ENCODE measurements at regions not wholly inside any gene's neighbourhood (a gene's known extent, or its start where the extent isn't known, plus 50 kb on each side); places are given as distances from the start of the nearest gene placed in this dataset.

DNA sequence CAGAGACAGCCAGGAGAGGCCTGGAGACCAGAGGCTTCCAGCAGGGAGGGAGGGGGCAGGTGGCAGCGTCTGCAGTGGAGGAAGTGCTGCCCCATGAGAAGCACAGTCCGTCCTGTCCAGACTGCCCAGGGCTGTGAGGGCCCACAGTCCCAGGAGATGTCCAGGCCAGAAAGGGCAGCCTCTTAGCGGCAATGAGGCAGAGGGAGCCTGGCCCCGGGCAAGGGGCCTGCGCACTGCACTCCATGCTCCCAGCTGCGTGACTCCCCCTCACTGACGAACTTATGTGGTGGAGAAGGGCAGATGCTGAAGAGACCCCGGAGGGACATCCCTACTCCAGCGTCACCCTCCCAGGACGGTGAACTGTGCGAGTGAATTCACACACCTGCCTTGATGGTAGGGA is 115.3 kb downstream of the SOX1 start:
- Histone ChIP-seq H4K20me1 (ENCODE audit: insufficient read depth) (no peaks in the 10 kb centered on the region), H3F3A (ENCODE audit: insufficient read depth, low read length, poor library complexity, severe bottlenecking) (no peaks in the 10 kb centered on the region), H3K4me2 (ENCODE audit: low read length) (no peak overlapping the region), H2AFZ (ENCODE audit: low read depth, low read length) (no peak overlapping the region), H3K4me3 (ENCODE audit: low read length) (no peak overlapping the region), H3K79me2 (replicated peaks; ENCODE audit: insufficient read depth, low read length) (no peaks in the 10 kb centered on the region), H3K9ac (ENCODE audit: low read length) (no peak overlapping the region), H3K36me3 (ENCODE audit: insufficient read depth, low read length) (no peaks in the 10 kb centered on the region), H3K27ac (ENCODE audit: low read length) (no peak overlapping the region), H3K9me3 (ENCODE audit: low read length) (no peaks in the 10 kb centered on the region), H3K27me3 (ENCODE audit: insufficient read depth, low read depth, low read length) (no peaks in the 10 kb centered on the region), H3K9me2 (ENCODE audit: insufficient read depth, low read length) (no peaks in the 10 kb centered on the region)
- no peak for TF ChIP-seq SMC3 (conservative IDR thresholded peaks at IDR 0.05; ENCODE audit: poor library complexity)
- TF ChIP-seq REST (IDR thresholded peaks at IDR 0.05; ENCODE audit: borderline replicate concordance): no peak
- TF ChIP-seq TAF1 (IDR thresholded peaks at IDR 0.05; ENCODE audit: low read depth): no peak
- TF ChIP-seq CTCF (IDR thresholded peaks at IDR 0.05; ENCODE audit: poor library complexity, severe bottlenecking): no peak

- Histone ChIP-seq H3K79me2 (replicated peaks; ENCODE audit: insufficient read depth, low read length) (no peaks in the 10 kb centered on the region), H4K20me1 (ENCODE audit: insufficient read depth) (no peaks in the 10 kb centered on the region), H3K4me3 (ENCODE audit: low read length) (no peak overlapping the region), H3K27me3 (ENCODE audit: insufficient read depth, low read depth, low read length) (no peaks in the 10 kb centered on the region), H3K9me2 (ENCODE audit: insufficient read depth, low read length) (no peaks in the 10 kb centered on the region), H3K36me3 (ENCODE audit: insufficient read depth, low read length) (no peaks in the 10 kb centered on the region), H2AFZ (ENCODE audit: low read depth, low read length) (no peak overlapping the region), H3K9me3 (ENCODE audit: low read length) (no peaks in the 10 kb centered on the region), H3K9ac (ENCODE audit: low read length) (no peak overlapping the region), H3F3A (ENCODE audit: insufficient read depth, low read length, poor library complexity, severe bottlenecking) (no peaks in the 10 kb centered on the region), H3K27ac (ENCODE audit: low read length) (no peak overlapping the region), H3K4me2 (ENCODE audit: low read length) (no peak overlapping the region)
- TF ChIP-seq EZH2 (IDR thresholded peaks at IDR 0.05; ENCODE audit: borderline replicate concordance, insufficient read depth, low read length, poor library complexity, severe bottlenecking) (no peak), REST (IDR thresholded peaks at IDR 0.05; ENCODE audit: borderline replicate concordance) (no peak), MXI1 (conservative IDR thresholded peaks at IDR 0.05; ENCODE audit: poor library complexity, severe bottlenecking) (no peak), CTCF (IDR thresholded peaks at IDR 0.05; ENCODE audit: poor library complexity, severe bottlenecking) (no peak)
Observed at GRCh38 chr13:112182846-112183531, 116.0 kb downstream of the SOX1 start.

All from neural cell (in vitro differentiated cells).